ENCODE measurements at regions not wholly inside any gene's neighbourhood (a gene's known extent, or its start where the extent isn't known, plus 50 kb on each side); places are given as distances from the start of the nearest gene placed in this dataset.

GRCh38 chr16:86217001-86217890 lies 293.1 kb upstream of the FOXF1 start:
- H3K4me3 ChIP-seq (ENCODE audit: low read depth, low read length), result no peak overlapping the region
- no peak for TF ChIP-seq CTCF (IDR thresholded peaks at IDR 0.05; ENCODE audit: insufficient read depth, low read depth, low read length, missing control alignments)
- DNase-seq (ENCODE audit: low read depth), result no peak

- no peak for DNase-seq (ENCODE audit: low read depth)
- no peak for TF ChIP-seq CTCF (IDR thresholded peaks at IDR 0.05; ENCODE audit: insufficient read depth, low read depth, low read length, missing control alignments)
- no peak overlapping the region for H3K4me3 ChIP-seq (ENCODE audit: low read depth, low read length)
These were observed 292.4 kb upstream of the FOXF1 start for GRCh38 chr16:86217891-86218270.

GRCh38 chr16:86218479-86219170 lies 291.7 kb upstream of the FOXF1 start:
- DNase-seq (ENCODE audit: low read depth), result no peak
- TF ChIP-seq CTCF (IDR thresholded peaks at IDR 0.05; ENCODE audit: insufficient read depth, low read depth, low read length, missing control alignments), result no peak
- no peak overlapping the region for H3K4me3 ChIP-seq (ENCODE audit: low read depth, low read length)

- no peak for TF ChIP-seq CTCF (IDR thresholded peaks at IDR 0.05; ENCODE audit: insufficient read depth, low read depth, low read length, missing control alignments)
- H3K4me3 ChIP-seq (ENCODE audit: low read depth, low read length), result no peak overlapping the region
- DNase-seq (ENCODE audit: low read depth), result no peak
These were observed 290.5 kb upstream of the FOXF1 start for GRCh38 chr16:86219655-86220445.

GRCh38 chr16:86220561-86220960 lies 289.8 kb upstream of the FOXF1 start:
- no peak for TF ChIP-seq CTCF (IDR thresholded peaks at IDR 0.05; ENCODE audit: insufficient read depth, low read depth, low read length, missing control alignments)
- no peak for DNase-seq (ENCODE audit: low read depth)
- H3K4me3 ChIP-seq (ENCODE audit: low read depth, low read length), result no peak overlapping the region

- no peak for DNase-seq (ENCODE audit: low read depth)
- TF ChIP-seq CTCF (IDR thresholded peaks at IDR 0.05; ENCODE audit: insufficient read depth, low read depth, low read length, missing control alignments), result no peak
- no peak overlapping the region for H3K4me3 ChIP-seq (ENCODE audit: low read depth, low read length)
These were observed 289.2 kb upstream of the FOXF1 start for GRCh38 chr16:86221085-86221484.
